Right lobe of liver (tissue), 6 donors: ENCODE measurements at regions not wholly inside any gene's neighbourhood (a gene's known extent, or its start where the extent isn't known, plus 50 kb on each side); places are given as distances from the start of the nearest gene placed in this dataset.

ENCODE experiments used
- ATAC-seq, 4 donors: fragments of 200-7000 bp; cut with Tn5 transposase; one replicate each; pipeline ENCODE4 v1.9.1; 2020; ENCODE audit warnings: mild to moderate bottlenecking in 4 of 4, moderate library complexity in 4 of 4
- DNase-seq, 3 donors: peaks; one replicate each; pipeline ENCODE4 v3.0.0-alpha.2; 2020
- H3K27ac ChIP-seq, 3 donors: fragments of 200-600 bp; one replicate each; pipeline ENCODE4 v1.8.0; 2022
- H3K27me3 ChIP-seq, 2 donors: fragments of 200-600 bp; one replicate each; pipeline ENCODE4 v1.8.0; 2022
- H3K36me3 ChIP-seq, 4 donors: fragments of 200-600 bp; sonication (generic) in 1 of 4; one replicate each; pipeline versions ENCODE4 v1.5.1 to v1.8.0; 2017 to 2022; ENCODE audit warnings: control low read depth in 1 of 4
- H3K4me1 ChIP-seq, 4 donors: fragments of 200-600 bp; sonication (generic) in 1 of 4; one replicate each; pipeline versions ENCODE4 v1.5.1 to v1.8.0; 2017 to 2022; ENCODE audit warnings: control low read depth in 1 of 4
- H3K4me3 ChIP-seq, 3 donors: fragments of 200-600 bp; one replicate each; pipeline ENCODE4 v1.8.0; 2022
- H3K9me3 ChIP-seq, 4 donors: fragments of 200-600 bp; sonication (generic) in 1 of 4; one replicate each; pipeline versions ENCODE4 v1.5.1 to v1.8.0; 2017 to 2022; ENCODE audit warnings: control low read depth in 1 of 4
- POLR2A ChIP-seq: fragments of 450-650 bp; IDR thresholded peaks from one replicate; pipeline ENCODE4 v1.6.1; 2017; ENCODE audit warnings: antibody characterized with exemption, mild to moderate bottlenecking
- WGBS: methylation state at CpG from one replicate; pipeline ENCODE4 v1.1.6; 2018; ENCODE audit warnings: low coverage, low lambda C conversion rate; ENCODE audit not compliant: insufficient coverage; ENCODE audit errors: missing lambda C conversion rate; 5-methylcytosine and 5-hydroxymethylcytosine counted together
- intact Hi-C, 2 donors: fragments of 100-400 bp; cut with DNase I; formaldehyde crosslinking; loops; one replicate each; pipeline versions ENCODE4 v1.11.2 to v1.14.1; 2022
- TF ChIP-seq, protein P1 (sequence below), 4 donors: fragments of 200-600 bp in 3 of 4; fragments of 450-650 bp in 1 of 4; IDR thresholded peaks; one replicate each; pipeline versions ENCODE4 v1.5.1 to v1.8.0; 2016 to 2022; ENCODE audit warnings: antibody characterized with exemption in 4 of 4, mild to moderate bottlenecking in 2 of 4
- donor health status: DM: no; HTN: yes; CAD: no.
- donor health status: DM: no; HTN: no; CAD: no.
- donor health status: DM: no; HTN: no; CAD: no.
- donor health status: DM: no; HTN: yes; CAD: no.
- donor health status: DM: no; HTN: yes; CAD: no.

DNA sequence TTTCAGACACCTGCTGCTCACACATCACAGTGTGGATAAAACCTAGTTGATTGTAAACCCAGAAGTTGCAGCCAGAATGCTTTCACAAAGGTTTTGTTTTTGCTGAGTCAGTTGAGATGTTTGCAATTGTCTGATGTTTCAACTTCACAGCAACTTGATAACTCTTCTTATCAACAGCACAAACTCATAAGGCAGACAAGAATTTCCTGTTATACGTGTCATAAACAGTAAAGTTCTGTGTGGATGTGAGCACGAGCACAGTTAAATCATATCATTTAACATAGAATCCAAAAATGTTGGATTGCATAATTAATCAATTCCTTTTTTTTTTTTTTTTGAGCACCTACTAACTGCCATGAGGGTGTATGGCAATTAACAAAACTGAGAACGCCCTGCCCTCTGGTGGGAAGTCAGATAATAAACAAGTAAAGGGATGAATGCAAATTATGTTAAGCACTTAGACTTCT is 512.2 kb downstream of the PDHA2 start:
- Histone ChIP-seq H3K36me3 (no peaks in the 10 kb centered on the region), H3K27me3 (no peaks in the 10 kb centered on the region), H3K4me3 (no peak overlapping the region), H3K9me3 (no peaks in the 10 kb centered on the region), H3K27ac (no peak overlapping the region), H3K4me1 (no peaks in the 10 kb centered on the region)
- ATAC-seq (no peak), DNase-seq (no peak)
- no peak for TF ChIP-seq POLR2A
- TF ChIP-seq, protein P1, sequence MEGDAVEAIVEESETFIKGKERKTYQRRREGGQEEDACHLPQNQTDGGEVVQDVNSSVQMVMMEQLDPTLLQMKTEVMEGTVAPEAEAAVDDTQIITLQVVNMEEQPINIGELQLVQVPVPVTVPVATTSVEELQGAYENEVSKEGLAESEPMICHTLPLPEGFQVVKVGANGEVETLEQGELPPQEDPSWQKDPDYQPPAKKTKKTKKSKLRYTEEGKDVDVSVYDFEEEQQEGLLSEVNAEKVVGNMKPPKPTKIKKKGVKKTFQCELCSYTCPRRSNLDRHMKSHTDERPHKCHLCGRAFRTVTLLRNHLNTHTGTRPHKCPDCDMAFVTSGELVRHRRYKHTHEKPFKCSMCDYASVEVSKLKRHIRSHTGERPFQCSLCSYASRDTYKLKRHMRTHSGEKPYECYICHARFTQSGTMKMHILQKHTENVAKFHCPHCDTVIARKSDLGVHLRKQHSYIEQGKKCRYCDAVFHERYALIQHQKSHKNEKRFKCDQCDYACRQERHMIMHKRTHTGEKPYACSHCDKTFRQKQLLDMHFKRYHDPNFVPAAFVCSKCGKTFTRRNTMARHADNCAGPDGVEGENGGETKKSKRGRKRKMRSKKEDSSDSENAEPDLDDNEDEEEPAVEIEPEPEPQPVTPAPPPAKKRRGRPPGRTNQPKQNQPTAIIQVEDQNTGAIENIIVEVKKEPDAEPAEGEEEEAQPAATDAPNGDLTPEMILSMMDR (IDR thresholded peaks at IDR 0.05): peak in 3 of 4 donors; percentile 13 to 26 (median 22)
- intact Hi-C loops: no loop called here
- 21% methylated on average over 3 of the region's 3 CpGs for WGBS

- no peak for TF ChIP-seq POLR2A
- TF ChIP-seq, protein P1 (IDR thresholded peaks at IDR 0.05): no peak
- WGBS: 21% methylated on average over 2 of the region's 2 CpGs
- no peaks in the 10 kb centered on the region for H3K27me3 ChIP-seq
- intact Hi-C loops: no loop called here
- H3K4me1 ChIP-seq: no peaks in the 10 kb centered on the region
- H3K4me3 ChIP-seq: no peak overlapping the region
- no peaks in the 10 kb centered on the region for H3K36me3 ChIP-seq
- DNase-seq (no peak), ATAC-seq (peak in 1 of 4 donors; percentile 31)
- no peaks in the 10 kb centered on the region for H3K9me3 ChIP-seq
- H3K27ac ChIP-seq: no peak overlapping the region
These were observed 514.3 kb downstream of the PDHA2 start for GRCh38 chr4:96354036-96354712.

DNA sequence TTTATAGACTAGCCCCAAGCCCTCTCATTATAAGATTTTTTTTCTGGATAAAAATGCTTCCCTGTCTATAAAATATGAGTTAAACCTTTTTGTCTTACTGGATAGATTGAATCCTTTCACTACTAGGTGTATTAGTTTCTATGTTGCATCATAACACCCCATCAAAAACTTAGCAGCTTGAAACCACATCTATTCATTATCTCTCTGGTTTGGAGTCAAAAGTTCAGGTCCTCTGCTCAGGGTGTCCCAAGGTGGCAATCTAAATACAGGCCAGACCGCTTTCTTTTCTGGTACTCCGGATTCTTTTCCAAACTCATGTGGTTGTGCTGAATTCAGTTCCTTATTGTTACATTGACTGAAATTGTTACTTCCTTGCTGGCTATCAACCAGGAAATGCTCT is 515.5 kb downstream of the PDHA2 start:
- TF ChIP-seq POLR2A: no peak
- TF ChIP-seq, protein P1 (IDR thresholded peaks at IDR 0.05): no peak
- no peaks in the 10 kb centered on the region for H3K4me1 ChIP-seq
- H3K36me3 ChIP-seq: no peaks in the 10 kb centered on the region
- DNase-seq (no peak), ATAC-seq (no peak)
- H3K27me3 ChIP-seq: no peaks in the 10 kb centered on the region
- no peaks in the 10 kb centered on the region for H3K9me3 ChIP-seq
- H3K27ac ChIP-seq: no peak overlapping the region
- WGBS: 67% methylated on average over 2 of the region's 2 CpGs
- intact Hi-C loops: no loop called here
- no peak overlapping the region for H3K4me3 ChIP-seq

DNA sequence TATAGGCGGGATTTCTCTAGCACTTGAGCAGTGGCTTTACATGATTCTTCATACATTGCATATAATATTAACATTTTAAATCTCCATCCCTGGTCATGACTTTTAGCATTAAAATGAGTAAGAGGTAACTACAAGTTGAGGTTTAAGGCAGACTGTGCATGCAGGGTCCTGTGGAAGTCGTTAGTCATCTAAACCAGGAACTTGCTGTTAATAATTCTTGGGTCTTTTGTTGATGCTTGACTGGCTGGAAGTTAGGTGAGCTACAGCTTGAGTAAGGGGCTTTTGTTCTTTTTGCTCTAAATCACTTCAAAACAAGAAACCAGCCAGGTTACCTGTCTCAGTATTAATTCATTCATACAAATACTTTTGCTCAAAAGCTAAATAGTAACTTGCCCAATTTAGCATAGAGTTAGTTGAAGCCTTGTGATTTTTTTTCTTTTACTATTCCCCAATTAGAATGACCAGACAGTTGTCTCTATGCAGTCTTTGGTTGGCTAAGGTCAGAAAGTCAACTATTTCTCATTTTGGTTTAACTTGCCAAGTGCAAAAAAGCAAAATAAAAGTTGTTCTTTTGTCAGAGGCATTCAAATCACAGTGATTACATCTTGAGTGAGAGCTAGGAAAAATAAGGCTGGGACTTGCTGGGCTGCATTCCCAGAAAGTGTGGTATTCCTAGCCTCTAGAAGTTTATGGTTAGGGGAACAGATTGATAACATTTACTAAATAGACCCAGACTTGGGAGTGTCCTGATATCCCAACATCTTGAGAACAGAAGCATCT is 516.9 kb downstream of the PDHA2 start:
- Histone ChIP-seq H3K9me3 (no peaks in the 10 kb centered on the region), H3K27ac (no peak overlapping the region), H3K4me3 (no peak overlapping the region), H3K36me3 (no peaks in the 10 kb centered on the region), H3K27me3 (no peaks in the 10 kb centered on the region), H3K4me1 (no peaks in the 10 kb centered on the region)
- DNase-seq (no peak), ATAC-seq (no peak)
- no peak for TF ChIP-seq POLR2A
- TF ChIP-seq, protein P1 (IDR thresholded peaks at IDR 0.05): no peak
- intact Hi-C loops: no loop called here
- 43% methylated on average over 2 of the region's 2 CpGs for WGBS
